HCT116 (cell line): ENCODE measurements at regions not wholly inside any gene's neighbourhood (a gene's known extent, or its start where the extent isn't known, plus 50 kb on each side); places are given as distances from the start of the nearest gene placed in this dataset.
A peak's percentile ranks its signal among the peaks of the same experiment; 100 is the strongest.

Experiments
- ATAC-seq: fragments of 200-7000 bp; cut with Tn5 transposase; 2 replicates; pipeline ENCODE4 v1.9.1; 2020; ENCODE audit warnings: mild to moderate bottlenecking, moderate library complexity
- BruUV-seq: library from RNA; stranded (reverse); fragments of 400-500 nt; replicated peaks from 2 replicates; lab custom pipeline; 2021; lab: Mats Ljungman, UMichigan
- CTCF ChIA-PET: fragments of 300-600 bp; sonication (Branson Sonifier 250); formaldehyde crosslinking; loops from one replicate; lab custom pipeline; 2021; ENCODE audit warnings: antibody characterized with exemption; lab: Charles Lee
- POLR2A ChIA-PET: fragments of 300-600, 350-600 bp; sonication (Branson Sonifier 250); formaldehyde crosslinking; loops from one replicate; lab custom pipeline; 2021; ENCODE audit warnings: antibody characterized with exemption; lab: Charles Lee
- RAD21 ChIA-PET, 2 experiments: fragments of 300-600 bp; sonication (Branson Sonifier 250); formaldehyde crosslinking; loops; one replicate each; lab custom pipeline; 2023; ENCODE audit warnings: low total read pairs in 2 of 2; ENCODE audit not compliant: uncharacterized antibody in 2 of 2, unreplicated experiment in 2 of 2, low non-redundant PET in 1 of 2; lab: Charles Lee
- DNase-seq: peaks from one replicate; pipeline ENCODE4 v3.0.0-alpha.2; 2010; ENCODE audit warnings: low read depth, low spot score
- H2AFZ ChIP-seq: fragments of 200-600 bp; shearing (Covaris generic), sonication (generic); 2 replicates; pipeline ENCODE4 v1.6.1; 2017; ENCODE audit warnings: low read depth, mixed run types, mixed read lengths, antibody characterized with exemption, low read length; ENCODE audit not compliant: poor library complexity, severe bottlenecking
- H3K27ac ChIP-seq: 2 replicates; pipeline ENCODE4 v1.5.1; 2012; ENCODE audit warnings: low read depth, low read length
- H3K27me3 ChIP-seq: fragments of 200-600 bp; sonication (generic); 2 replicates; pipeline ENCODE4 v1.6.1; 2016; ENCODE audit warnings: mixed run types, low read length, mixed read lengths; ENCODE audit not compliant: insufficient read depth
- H3K36me3 ChIP-seq, 2 experiments: fragments of 200-500 bp in 1 of 2; fragments of 200-600 bp in 1 of 2; sonication (Bioruptor generic) in 1 of 2; sonication (generic) in 1 of 2; 2 replicates each; pipeline versions ENCODE4 v1.5.1 to v1.6.1; 2014 to 2016; ENCODE audit warnings: low read length in 2 of 2, inconsistent platforms in 1 of 2, mixed read lengths in 1 of 2, mixed run types in 1 of 2; ENCODE audit not compliant: insufficient read depth in 2 of 2, control insufficient read depth in 1 of 2
- H3K4me1 ChIP-seq, 2 experiments: fragments of 200-600 bp in 1 of 2; sonication (generic) in 1 of 2; 2 replicates each; pipeline versions ENCODE4 v1.5.1 to v1.6.1; 2012 to 2017; ENCODE audit warnings: low read length in 2 of 2, inconsistent platforms in 1 of 2, mild to moderate bottlenecking in 1 of 2, mixed read lengths in 1 of 2, mixed run types in 1 of 2, moderate library complexity in 1 of 2; ENCODE audit not compliant: insufficient read depth in 2 of 2, control insufficient read depth in 1 of 2
- H3K4me2 ChIP-seq: fragments of 200-600 bp; sonication (generic); 2 replicates; pipeline ENCODE4 v1.6.1; 2017; ENCODE audit warnings: mixed run types, low read length, mixed read lengths
- H3K4me3 ChIP-seq, 2 experiments: fragments of 200-600 bp in 1 of 2; sonication (generic) in 1 of 2; replicated peaks in 1 of 2; 2 replicates each; pipeline ENCODE4 v1.5.1; 2011 to 2016; ENCODE audit warnings: low read length in 2 of 2, control low read depth in 1 of 2, low read depth in 1 of 2, mild to moderate bottlenecking in 1 of 2, mixed read lengths in 1 of 2, mixed run types in 1 of 2
- H3K79me2 ChIP-seq: fragments of 200-600 bp; sonication (generic); 2 replicates; pipeline ENCODE4 v1.6.1; 2017; ENCODE audit warnings: mild to moderate bottlenecking, mixed run types, low read length, moderate library complexity, mixed read lengths; ENCODE audit not compliant: insufficient read depth
- H3K9ac ChIP-seq: fragments of 200-600 bp; sonication (generic); 2 replicates; pipeline ENCODE4 v1.6.1; 2016; ENCODE audit warnings: low read length, mixed read lengths
- H3K9me2 ChIP-seq: fragments of 200-600 bp; sonication (generic), shearing (Covaris generic); 2 replicates; pipeline ENCODE4 v1.6.1; 2017; ENCODE audit warnings: mixed run types, mild to moderate bottlenecking, moderate library complexity; ENCODE audit not compliant: insufficient read depth
- H3K9me3 ChIP-seq, 2 experiments: fragments of 200-500 bp in 1 of 2; fragments of 200-600 bp in 1 of 2; sonication (Bioruptor generic) in 1 of 2; sonication (generic) in 1 of 2; 2 replicates each; pipeline ENCODE4 v1.6.1; 2014 to 2017; ENCODE audit warnings: low read length in 2 of 2, mixed read lengths in 2 of 2, inconsistent platforms in 1 of 2, low read depth in 1 of 2, mild to moderate bottlenecking in 1 of 2, mixed run types in 1 of 2, moderate library complexity in 1 of 2; ENCODE audit not compliant: control insufficient read depth in 1 of 2, insufficient read depth in 1 of 2
- H4K20me1 ChIP-seq: fragments of 200-600 bp; sonication (generic), shearing (Covaris generic); 2 replicates; pipeline ENCODE4 v1.6.1; 2017; ENCODE audit warnings: mixed run types, mild to moderate bottlenecking, moderate library complexity; ENCODE audit not compliant: insufficient read depth
- CEBPB ChIP-seq: IDR thresholded peaks from 2 replicates; pipeline ENCODE4 v1.6.1; 2012; ENCODE audit warnings: low read depth
- EZH2phosphoT487 ChIP-seq: fragments of 200-600 bp; IDR thresholded peaks from 2 replicates; pipeline ENCODE4 v1.6.1; 2018; ENCODE audit warnings: antibody characterized with exemption, borderline replicate concordance
- JUND ChIP-seq: IDR thresholded peaks from 2 replicates; pipeline ENCODE4 v1.6.1; 2012
- POLR2A ChIP-seq: IDR thresholded peaks from 2 replicates; pipeline ENCODE4 v1.7.0; 2011; ENCODE audit warnings: borderline replicate concordance; ENCODE audit not compliant: insufficient read depth, insufficient read length; ENCODE audit errors: extremely low read depth
- POLR2AphosphoS5 ChIP-seq: IDR thresholded peaks from 2 replicates; pipeline ENCODE4 v1.6.1; 2011; ENCODE audit warnings: mild to moderate bottlenecking, low read depth, low read length, moderate library complexity
- SP1 ChIP-seq: IDR thresholded peaks from 2 replicates; pipeline ENCODE4 v1.6.1; 2012; ENCODE audit warnings: low read depth
- SRF ChIP-seq: IDR thresholded peaks from 2 replicates; pipeline ENCODE4 v1.6.1; 2012; ENCODE audit warnings: low read depth
- TCF7L2 ChIP-seq: IDR thresholded peaks from 2 replicates; pipeline ENCODE4 v1.7.0; 2011; ENCODE audit warnings: borderline replicate concordance, inconsistent platforms; ENCODE audit not compliant: insufficient read depth, insufficient read length; ENCODE audit errors: extremely low read depth
- ZNF274 ChIP-seq: fragments of 200-500 bp; sonication (Bioruptor generic); IDR thresholded peaks from 2 replicates; pipeline ENCODE4 v1.6.1; 2014; ENCODE audit warnings: mild to moderate bottlenecking, low read depth, low read length, inconsistent platforms
- intact Hi-C: fragments of 100-400 bp; cut with micrococcal nuclease; formaldehyde crosslinking; loops from 2 replicates; pipeline ENCODE4 v1.10.0; 2022
- TF ChIP-seq, protein P1 (sequence below): IDR thresholded peaks from 2 replicates; pipeline ENCODE4 v1.6.1; 2011; ENCODE audit warnings: mild to moderate bottlenecking, low read length, moderate library complexity; ENCODE audit not compliant: insufficient replicate concordance; ENCODE audit errors: extremely low read depth
- TF ChIP-seq, protein P2 (sequence below): IDR thresholded peaks from 2 replicates; pipeline ENCODE4 v1.6.1; 2012
- TF ChIP-seq, protein P3 (sequence below): IDR thresholded peaks from 2 replicates; pipeline ENCODE4 v1.6.1; 2012

DNA sequence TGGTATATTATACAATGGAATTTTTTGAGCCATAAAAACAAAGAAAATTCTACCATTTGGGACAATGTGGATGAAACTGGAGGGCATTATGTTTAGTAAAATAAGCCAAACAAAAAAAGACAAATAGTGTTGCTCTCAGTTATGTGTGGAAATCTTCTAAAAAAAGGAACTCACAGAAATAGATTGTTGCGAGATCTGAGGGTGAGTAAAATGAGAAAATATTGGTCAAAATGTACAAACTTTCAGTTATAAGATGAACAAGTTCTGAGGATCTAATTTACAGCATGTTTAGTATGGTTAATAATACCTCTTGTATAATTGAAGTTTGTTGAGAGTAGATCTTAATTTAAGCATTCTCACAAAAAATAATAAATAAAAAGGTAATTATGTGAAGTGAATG lies 291.2 kb downstream of the KIF20B start:
- Histone ChIP-seq H2AFZ (peak overlapping the region; percentile 55), H3K36me3 (no peaks in the 10 kb centered on the region), H4K20me1 (no peaks in the 10 kb centered on the region), H3K4me1 (no peaks in the 10 kb centered on the region), H3K4me2 (no peak overlapping the region), H3K9me2 (no peaks in the 10 kb centered on the region), H3K27me3 (no peaks in the 10 kb centered on the region), H3K9me3 (peaks cover 0 to 4% of the 10 kb centered on the region in 2 experiments; a peak in 1 of 4 replicates), H3K9ac (no peak overlapping the region), H3K79me2 (no peaks in the 10 kb centered on the region), H3K4me3 (no peak overlapping the region), H3K27ac (no peak overlapping the region)
- ChIA-PET CTCF (no interaction called here), POLR2A (no interaction called here), RAD21 (no interaction called here)
- TF ChIP-seq ZNF274 (no peak), JUND (no peak), SRF (no peak), SP1 (no peak), TCF7L2 (no peak), POLR2AphosphoS5 (no peak), EZH2phosphoT487 (no peak), POLR2A (no peak), CEBPB (no peak)
- TF ChIP-seq, protein P1, sequence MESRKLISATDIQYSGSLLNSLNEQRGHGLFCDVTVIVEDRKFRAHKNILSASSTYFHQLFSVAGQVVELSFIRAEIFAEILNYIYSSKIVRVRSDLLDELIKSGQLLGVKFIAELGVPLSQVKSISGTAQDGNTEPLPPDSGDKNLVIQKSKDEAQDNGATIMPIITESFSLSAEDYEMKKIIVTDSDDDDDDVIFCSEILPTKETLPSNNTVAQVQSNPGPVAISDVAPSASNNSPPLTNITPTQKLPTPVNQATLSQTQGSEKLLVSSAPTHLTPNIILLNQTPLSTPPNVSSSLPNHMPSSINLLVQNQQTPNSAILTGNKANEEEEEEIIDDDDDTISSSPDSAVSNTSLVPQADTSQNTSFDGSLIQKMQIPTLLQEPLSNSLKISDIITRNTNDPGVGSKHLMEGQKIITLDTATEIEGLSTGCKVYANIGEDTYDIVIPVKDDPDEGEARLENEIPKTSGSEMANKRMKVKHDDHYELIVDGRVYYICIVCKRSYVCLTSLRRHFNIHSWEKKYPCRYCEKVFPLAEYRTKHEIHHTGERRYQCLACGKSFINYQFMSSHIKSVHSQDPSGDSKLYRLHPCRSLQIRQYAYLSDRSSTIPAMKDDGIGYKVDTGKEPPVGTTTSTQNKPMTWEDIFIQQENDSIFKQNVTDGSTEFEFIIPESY = no peak
- TF ChIP-seq, protein P2, sequence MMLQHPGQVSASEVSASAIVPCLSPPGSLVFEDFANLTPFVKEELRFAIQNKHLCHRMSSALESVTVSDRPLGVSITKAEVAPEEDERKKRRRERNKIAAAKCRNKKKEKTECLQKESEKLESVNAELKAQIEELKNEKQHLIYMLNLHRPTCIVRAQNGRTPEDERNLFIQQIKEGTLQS = no peak
- TF ChIP-seq, protein P3, sequence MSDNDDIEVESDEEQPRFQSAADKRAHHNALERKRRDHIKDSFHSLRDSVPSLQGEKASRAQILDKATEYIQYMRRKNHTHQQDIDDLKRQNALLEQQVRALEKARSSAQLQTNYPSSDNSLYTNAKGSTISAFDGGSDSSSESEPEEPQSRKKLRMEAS = no peak
- no TSS peak for BruUV-seq
- intact Hi-C loops = no loop called here
- no peak for DNase-seq
- no peak for ATAC-seq
